ENCODE measurements at regions not wholly inside any gene's neighbourhood (a gene's known extent, or its start where the extent isn't known, plus 50 kb on each side); places are given as distances from the start of the nearest gene placed in this dataset.
A peak's percentile ranks its signal among the peaks of the same experiment; 100 is the strongest.
"Not testable (repeated sequence)": the region's sequence is repeated elsewhere in the genome, so short reads cannot be mapped to it uniquely, and the experiment has no call there.

GRCh38 chr11:112697391-112698178 is 263.6 kb upstream of the NCAM1 start:
- Mint-ChIP-seq H3K4me3 (no peak overlapping the region), H3K36me3 (ENCODE audit: low read depth) (no peaks in the 10 kb centered on the region), H3K9me3 (no peaks in the 10 kb centered on the region), H3K27ac (no peak overlapping the region), H3K27me3 (peaks cover 2% of the 10 kb centered on the region), H3K4me1 (no peaks in the 10 kb centered on the region)
- DNase-seq = no peak
- intact Hi-C loops (cut with micrococcal nuclease) = no loop called here

DNA sequence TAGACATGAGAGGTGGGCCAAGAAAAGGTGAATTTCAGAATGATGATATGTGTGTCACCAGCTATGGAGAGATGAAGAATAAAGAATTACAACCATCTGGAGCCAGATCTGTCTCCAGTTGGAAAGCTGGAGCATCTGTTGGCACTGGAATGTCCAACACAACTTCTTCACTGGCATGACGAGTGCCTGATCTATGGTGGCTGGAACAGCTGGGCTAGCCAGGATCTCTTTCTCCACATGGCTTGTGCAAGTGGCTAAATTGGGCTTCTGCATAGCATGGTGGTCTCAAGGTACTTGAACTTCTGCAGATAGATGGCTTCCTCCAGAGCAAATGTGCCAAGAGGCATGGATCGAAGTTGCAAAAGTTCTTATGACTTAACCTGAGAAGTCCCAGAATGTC is 256.1 kb upstream of the NCAM1 start:
- DNase-seq = peak; percentile 23
- Mint-ChIP-seq H3K4me1 (no peaks in the 10 kb centered on the region), H3K9me3 (no peaks in the 10 kb centered on the region), H3K4me3 (no peak overlapping the region), H3K27ac (no peak overlapping the region), H3K27me3 (peaks cover 6% of the 10 kb centered on the region), H3K36me3 (ENCODE audit: low read depth) (no peaks in the 10 kb centered on the region)
- intact Hi-C loops (cut with micrococcal nuclease) = no loop called here

- intact Hi-C loops (cut with micrococcal nuclease) = no loop called here
- no peaks in the 10 kb centered on the region for H3K4me1 Mint-ChIP-seq
- H3K9me3 Mint-ChIP-seq = no peaks in the 10 kb centered on the region
- H3K4me3 Mint-ChIP-seq = no peak overlapping the region
- H3K27ac Mint-ChIP-seq = no peak overlapping the region
- no peaks in the 10 kb centered on the region for H3K36me3 Mint-ChIP-seq (ENCODE audit: low read depth)
- no peak for DNase-seq
- H3K27me3 Mint-ChIP-seq = peaks cover 5% of the 10 kb centered on the region
These were observed 254.4 kb upstream of the NCAM1 start for GRCh38 chr11:112706863-112707262.

- intact Hi-C loops (cut with micrococcal nuclease); DNase-seq; H3K27ac Mint-ChIP-seq; H3K4me3 Mint-ChIP-seq; H3K4me1 Mint-ChIP-seq; H3K9me3 Mint-ChIP-seq; H3K27me3 Mint-ChIP-seq; H3K36me3 Mint-ChIP-seq (ENCODE audit: low read depth): not testable (repeated sequence)
These were observed 246.9 kb upstream of the NCAM1 start for GRCh38 chr11:112714340-112714739.

DNA sequence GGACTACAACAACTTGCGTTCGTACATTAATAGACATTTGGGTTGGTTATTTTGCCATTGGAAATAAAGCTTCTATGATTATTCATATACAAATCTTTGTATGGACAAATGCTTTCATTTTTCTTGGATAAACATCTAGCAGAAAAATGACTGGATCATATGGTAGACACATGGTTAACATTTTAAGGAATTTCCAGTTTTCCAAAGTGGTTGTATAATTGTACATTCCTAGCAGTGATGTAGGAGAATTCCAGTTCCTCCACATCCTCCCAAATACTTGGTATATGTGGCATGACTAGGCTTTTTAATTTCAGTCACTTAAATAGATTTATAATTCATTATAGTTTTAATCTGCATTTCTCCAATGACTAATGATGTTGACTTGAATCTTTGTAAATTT is 246.2 kb upstream of the NCAM1 start:
- Mint-ChIP-seq H3K27ac (no peak overlapping the region), H3K9me3 (no peaks in the 10 kb centered on the region), H3K4me1 (no peaks in the 10 kb centered on the region), H3K36me3 (ENCODE audit: low read depth) (no peaks in the 10 kb centered on the region), H3K4me3 (no peak overlapping the region), H3K27me3 (peaks cover 9% of the 10 kb centered on the region)
- intact Hi-C loops (cut with micrococcal nuclease) = no loop called here
- no peak for DNase-seq

DNA sequence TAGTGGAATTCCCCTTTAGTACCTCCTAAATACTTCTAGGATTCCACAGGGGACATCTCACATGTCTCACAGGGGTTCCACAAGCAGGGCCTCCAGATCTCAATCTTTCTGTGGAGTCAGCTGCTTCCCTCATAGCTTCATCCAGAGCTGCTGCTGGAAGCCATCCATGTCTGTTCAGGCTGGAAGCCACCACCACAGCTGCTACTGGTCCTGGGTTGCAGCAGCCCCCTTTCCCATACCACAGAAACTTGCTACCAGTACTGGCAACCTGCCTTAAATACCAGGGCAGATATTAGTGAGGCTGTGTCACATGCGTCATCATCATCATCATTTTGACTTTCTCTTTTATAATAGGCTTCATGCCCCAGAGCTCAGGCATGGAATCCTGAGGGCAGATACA is 242.7 kb upstream of the NCAM1 start:
- no peaks in the 10 kb centered on the region for H3K4me1 Mint-ChIP-seq
- intact Hi-C loops (cut with micrococcal nuclease) = no loop called here
- H3K4me3 Mint-ChIP-seq = no peak overlapping the region
- no peak for DNase-seq
- H3K27me3 Mint-ChIP-seq = peaks cover 6% of the 10 kb centered on the region
- H3K27ac Mint-ChIP-seq = no peak overlapping the region
- no peaks in the 10 kb centered on the region for H3K36me3 Mint-ChIP-seq (ENCODE audit: low read depth)
- no peaks in the 10 kb centered on the region for H3K9me3 Mint-ChIP-seq

GRCh38 chr11:112719736-112720525 is 241.3 kb upstream of the NCAM1 start:
- Mint-ChIP-seq H3K9me3 (no peaks in the 10 kb centered on the region), H3K27ac (no peak overlapping the region), H3K4me3 (no peak overlapping the region), H3K36me3 (ENCODE audit: low read depth) (no peaks in the 10 kb centered on the region), H3K4me1 (no peaks in the 10 kb centered on the region), H3K27me3 (peaks cover 2% of the 10 kb centered on the region)
- DNase-seq = no peak
- intact Hi-C loops (cut with micrococcal nuclease) = no loop called here

DNA sequence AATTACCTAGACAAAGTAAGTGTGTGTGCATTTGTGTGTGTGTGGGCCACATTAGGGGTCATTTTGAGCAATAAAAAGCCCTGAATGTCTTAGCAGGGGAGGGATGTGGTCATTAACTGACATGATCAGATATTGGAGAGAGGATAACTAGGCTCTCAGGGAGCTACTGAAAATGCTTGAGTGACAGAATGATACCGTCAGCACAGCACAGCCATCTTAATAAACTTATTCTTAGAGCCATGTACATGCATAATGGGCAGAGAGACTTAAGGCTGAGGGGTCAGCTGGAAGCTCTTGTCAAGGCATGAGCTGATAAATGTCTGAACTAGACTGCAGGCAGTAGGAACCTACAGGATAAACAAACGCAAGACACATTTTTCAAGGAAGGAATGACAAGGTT is 239.1 kb upstream of the NCAM1 start:
- Mint-ChIP-seq H3K36me3 (ENCODE audit: low read depth) (no peaks in the 10 kb centered on the region), H3K4me1 (no peaks in the 10 kb centered on the region), H3K4me3 (no peak overlapping the region), H3K27ac (no peak overlapping the region), H3K27me3 (no peaks in the 10 kb centered on the region), H3K9me3 (no peaks in the 10 kb centered on the region)
- no peak for DNase-seq
- intact Hi-C loops (cut with micrococcal nuclease) = no loop called here

GRCh38 chr11:112722876-112723275 is 238.3 kb upstream of the NCAM1 start:
- no peaks in the 10 kb centered on the region for H3K4me1 Mint-ChIP-seq

DNA sequence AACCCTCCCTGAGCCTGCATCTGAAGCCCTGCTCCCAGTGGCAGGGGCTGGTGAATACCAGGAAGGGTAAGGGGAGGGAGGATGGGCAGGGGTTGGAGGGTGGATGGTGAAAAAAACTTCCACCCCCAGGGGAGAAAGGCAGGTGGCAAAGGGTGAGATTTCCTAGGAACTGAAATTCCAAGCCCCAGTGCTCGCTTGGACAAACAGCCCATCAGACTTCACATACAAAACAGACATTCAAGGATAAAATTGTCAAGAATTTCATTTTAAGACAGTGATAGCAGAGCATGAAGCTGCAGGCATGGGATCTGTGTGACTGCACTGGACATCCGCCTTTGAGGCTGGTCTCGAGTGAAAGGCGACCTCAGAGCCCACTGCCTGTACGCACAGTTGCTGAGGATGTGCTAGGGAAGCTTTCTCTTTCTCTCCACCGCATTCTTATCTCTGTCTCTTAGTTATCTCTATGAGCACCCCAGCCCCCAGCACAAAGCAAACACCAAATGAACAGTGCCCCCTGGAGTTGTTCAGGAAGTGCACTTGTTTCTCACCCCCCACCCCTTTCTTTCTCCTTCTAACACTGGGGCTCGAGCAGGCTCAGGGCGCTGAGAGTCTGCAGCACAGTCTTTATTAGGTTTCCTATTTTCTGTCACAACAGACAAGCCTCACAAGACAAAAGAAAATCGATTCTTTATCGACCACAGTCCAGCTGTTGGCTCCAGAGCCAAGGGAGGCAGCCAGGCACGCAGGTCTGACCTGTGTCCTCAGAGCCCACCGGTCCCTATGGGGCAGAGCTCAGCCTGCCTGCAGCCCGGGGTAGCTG is 237.3 kb upstream of the NCAM1 start:
- no peaks in the 10 kb centered on the region for H3K27me3 Mint-ChIP-seq
- DNase-seq = no peak
- no peak overlapping the region for H3K27ac Mint-ChIP-seq
- no peaks in the 10 kb centered on the region for H3K9me3 Mint-ChIP-seq
- no peak overlapping the region for H3K4me3 Mint-ChIP-seq
- H3K4me1 Mint-ChIP-seq = no peaks in the 10 kb centered on the region
- no peaks in the 10 kb centered on the region for H3K36me3 Mint-ChIP-seq (ENCODE audit: low read depth)
- intact Hi-C loops (cut with micrococcal nuclease) = no loop called here

More at GRCh38 chr11:112722876-112723275, 238.3 kb upstream of the NCAM1 start:
- no peaks in the 10 kb centered on the region for H3K9me3 Mint-ChIP-seq
- no peak overlapping the region for H3K4me3 Mint-ChIP-seq
- H3K27me3 Mint-ChIP-seq = no peaks in the 10 kb centered on the region
- H3K27ac Mint-ChIP-seq = no peak overlapping the region
- intact Hi-C loops (cut with micrococcal nuclease) = no loop called here
- no peak for DNase-seq
- no peaks in the 10 kb centered on the region for H3K36me3 Mint-ChIP-seq (ENCODE audit: low read depth)

DNA sequence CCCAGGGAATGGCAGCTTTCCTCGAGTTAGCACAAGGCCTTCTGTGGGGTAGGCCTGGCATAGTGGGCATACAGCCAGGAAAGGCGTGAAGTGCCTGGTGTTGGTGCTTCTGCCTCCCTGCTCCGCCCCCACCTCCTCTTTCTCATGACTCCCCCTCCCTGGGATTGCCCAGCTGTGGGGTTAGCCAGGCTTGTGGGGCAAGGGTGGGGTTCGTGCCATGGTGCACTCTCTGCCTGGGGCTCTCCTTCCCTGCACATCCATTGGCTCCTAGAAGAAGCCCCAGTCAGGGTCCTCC is 236.8 kb upstream of the NCAM1 start:
- no peak overlapping the region for H3K4me3 Mint-ChIP-seq
- H3K27ac Mint-ChIP-seq = no peak overlapping the region
- H3K27me3 Mint-ChIP-seq = no peaks in the 10 kb centered on the region
- DNase-seq = no peak
- no peaks in the 10 kb centered on the region for H3K4me1 Mint-ChIP-seq
- intact Hi-C loops (cut with micrococcal nuclease) = no loop called here
- no peaks in the 10 kb centered on the region for H3K9me3 Mint-ChIP-seq
- H3K36me3 Mint-ChIP-seq (ENCODE audit: low read depth) = no peaks in the 10 kb centered on the region

GRCh38 chr11:112725636-112726035 is 235.6 kb upstream of the NCAM1 start:
- intact Hi-C loops (cut with micrococcal nuclease) = no loop called here
- no peaks in the 10 kb centered on the region for H3K36me3 Mint-ChIP-seq (ENCODE audit: low read depth)
- H3K27ac Mint-ChIP-seq = no peak overlapping the region
- H3K4me1 Mint-ChIP-seq = no peaks in the 10 kb centered on the region
- H3K9me3 Mint-ChIP-seq = no peaks in the 10 kb centered on the region
- no peaks in the 10 kb centered on the region for H3K27me3 Mint-ChIP-seq
- H3K4me3 Mint-ChIP-seq = no peak overlapping the region
- DNase-seq = no peak

GRCh38 chr11:112727341-112727841 is 233.8 kb upstream of the NCAM1 start:
- no peak overlapping the region for H3K4me3 Mint-ChIP-seq
- H3K9me3 Mint-ChIP-seq = no peaks in the 10 kb centered on the region
- no peaks in the 10 kb centered on the region for H3K27me3 Mint-ChIP-seq
- H3K36me3 Mint-ChIP-seq (ENCODE audit: low read depth) = no peaks in the 10 kb centered on the region
- DNase-seq = no peak
- intact Hi-C loops (cut with micrococcal nuclease) = no loop called here
- no peaks in the 10 kb centered on the region for H3K4me1 Mint-ChIP-seq
- H3K27ac Mint-ChIP-seq = no peak overlapping the region

GRCh38 chr11:112728288-112728687 is 232.9 kb upstream of the NCAM1 start:
- Mint-ChIP-seq H3K27ac (no peak overlapping the region), H3K36me3 (ENCODE audit: low read depth) (no peaks in the 10 kb centered on the region), H3K9me3 (no peaks in the 10 kb centered on the region), H3K4me3 (no peak overlapping the region), H3K27me3 (no peaks in the 10 kb centered on the region), H3K4me1 (no peaks in the 10 kb centered on the region)
- intact Hi-C loops (cut with micrococcal nuclease) = no loop called here
- DNase-seq = no peak

Measured in activated CD4-positive, alpha-beta T cell treated with anti-CD3 and anti-CD28 coated beads, Interleukin-2, amount 10 ng/mL, durations not matched to agents 24 days and 14 days (primary cell).